GM13976 (cell line): ENCODE measurements at regions not wholly inside any gene's neighbourhood (a gene's known extent, or its start where the extent isn't known, plus 50 kb on each side); places are given as distances from the start of the nearest gene placed in this dataset.

Experiments
- DNase-seq: peaks from one replicate; pipeline ENCODE4 v3.0.0; 2012; ENCODE audit warnings: low spot score
- in situ Hi-C: fragments of 300-500 bp; cut with MboI; formaldehyde crosslinking; loops from one replicate; pipeline ENCODE4 v1.12.0; 2022; ENCODE audit warnings: low sequenced_read_pairs, mixed read lengths, inconsistent platforms; ENCODE audit not compliant: unreplicated experiment
- TF ChIP-seq, protein P1 (sequence below): IDR thresholded peaks from 2 replicates; pipeline ENCODE4 v1.5.1; 2012; ENCODE audit warnings: borderline replicate concordance, mild to moderate bottlenecking; ENCODE audit not compliant: insufficient read depth; ENCODE audit errors: extremely low read depth, missing control alignments, control extremely low read depth

DNA sequence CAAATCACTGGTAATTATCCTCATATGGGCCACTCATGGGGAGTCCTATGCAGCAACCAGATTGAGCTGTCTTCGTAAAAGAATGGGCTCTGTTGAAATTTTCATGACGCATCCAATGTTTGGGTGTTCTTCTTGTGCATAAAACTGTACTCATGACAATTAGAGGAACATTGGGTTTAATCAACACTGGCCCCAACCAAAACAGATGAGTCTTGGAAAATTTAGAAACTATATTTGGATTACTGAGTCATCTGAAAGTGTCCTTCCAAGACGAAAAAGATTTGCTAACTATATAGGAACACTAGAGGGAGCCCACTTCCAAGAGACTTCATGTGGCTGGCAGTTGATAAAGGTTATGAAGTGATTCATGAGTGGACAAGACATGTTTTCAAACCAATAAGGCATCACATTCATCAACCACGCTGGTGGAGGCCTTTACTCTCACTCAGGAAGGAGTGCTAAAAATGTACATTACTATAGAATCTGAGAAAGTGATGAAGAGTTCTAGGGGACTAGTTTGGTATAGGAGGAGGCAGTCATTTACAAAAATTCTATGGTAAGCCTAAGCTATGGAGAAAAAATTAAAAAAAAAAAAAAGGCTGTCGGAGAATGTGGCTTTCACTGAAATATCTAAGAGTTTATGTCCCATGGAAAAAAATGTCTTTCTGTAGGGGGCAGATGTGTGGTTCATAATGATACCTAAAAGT lies 313.5 kb downstream of the PRDM9 start:
- DNase-seq, result no peak

DNA sequence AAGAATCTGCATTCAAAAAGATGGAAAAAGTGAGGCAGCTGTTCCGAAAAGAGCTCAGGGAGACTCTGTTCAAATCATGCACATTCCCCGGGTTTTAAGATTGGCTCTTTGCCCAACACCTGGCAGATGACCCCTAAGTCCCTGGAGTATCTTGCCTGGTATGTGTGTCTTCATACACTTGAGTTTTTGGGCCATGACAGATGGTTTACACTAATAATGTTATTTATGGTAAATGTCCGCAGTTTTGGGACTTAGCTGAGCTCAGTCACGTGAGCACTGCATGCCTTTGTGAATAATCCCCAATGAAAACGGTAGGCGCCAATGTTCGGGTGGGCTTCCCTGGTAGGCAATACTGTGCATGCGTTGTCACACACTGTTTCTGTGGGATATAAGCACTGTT lies 316.1 kb downstream of the PRDM9 start:
- TF ChIP-seq, protein P1, sequence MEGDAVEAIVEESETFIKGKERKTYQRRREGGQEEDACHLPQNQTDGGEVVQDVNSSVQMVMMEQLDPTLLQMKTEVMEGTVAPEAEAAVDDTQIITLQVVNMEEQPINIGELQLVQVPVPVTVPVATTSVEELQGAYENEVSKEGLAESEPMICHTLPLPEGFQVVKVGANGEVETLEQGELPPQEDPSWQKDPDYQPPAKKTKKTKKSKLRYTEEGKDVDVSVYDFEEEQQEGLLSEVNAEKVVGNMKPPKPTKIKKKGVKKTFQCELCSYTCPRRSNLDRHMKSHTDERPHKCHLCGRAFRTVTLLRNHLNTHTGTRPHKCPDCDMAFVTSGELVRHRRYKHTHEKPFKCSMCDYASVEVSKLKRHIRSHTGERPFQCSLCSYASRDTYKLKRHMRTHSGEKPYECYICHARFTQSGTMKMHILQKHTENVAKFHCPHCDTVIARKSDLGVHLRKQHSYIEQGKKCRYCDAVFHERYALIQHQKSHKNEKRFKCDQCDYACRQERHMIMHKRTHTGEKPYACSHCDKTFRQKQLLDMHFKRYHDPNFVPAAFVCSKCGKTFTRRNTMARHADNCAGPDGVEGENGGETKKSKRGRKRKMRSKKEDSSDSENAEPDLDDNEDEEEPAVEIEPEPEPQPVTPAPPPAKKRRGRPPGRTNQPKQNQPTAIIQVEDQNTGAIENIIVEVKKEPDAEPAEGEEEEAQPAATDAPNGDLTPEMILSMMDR, result no peak
- no peak for DNase-seq
- in situ Hi-C loops, result no loop called here

More for the DNA sequence above, 313.5 kb downstream of the PRDM9 start:
- TF ChIP-seq, protein P1, result no peak
- in situ Hi-C loops, result no loop called here

DNA sequence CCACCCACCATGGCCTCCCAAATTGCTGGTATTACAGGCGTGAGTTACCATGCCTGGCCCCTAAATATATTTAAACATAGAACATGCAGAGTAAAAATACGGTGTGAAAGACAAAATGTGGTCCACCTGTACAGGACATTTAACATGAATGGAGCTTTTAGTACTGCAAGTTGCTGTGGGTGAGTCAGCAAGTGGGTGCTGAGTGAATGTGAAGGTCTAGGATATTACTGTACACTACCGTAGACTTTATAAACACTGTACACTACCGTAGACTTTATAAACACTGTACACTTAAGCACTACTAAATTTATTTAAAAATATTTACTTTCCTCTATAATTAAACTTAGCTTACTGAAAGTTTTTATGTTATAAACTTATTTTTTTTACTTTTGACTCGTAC lies 317.8 kb downstream of the PRDM9 start:
- in situ Hi-C loops, result no loop called here
- DNase-seq, result no peak
- TF ChIP-seq, protein P1, result no peak

DNA sequence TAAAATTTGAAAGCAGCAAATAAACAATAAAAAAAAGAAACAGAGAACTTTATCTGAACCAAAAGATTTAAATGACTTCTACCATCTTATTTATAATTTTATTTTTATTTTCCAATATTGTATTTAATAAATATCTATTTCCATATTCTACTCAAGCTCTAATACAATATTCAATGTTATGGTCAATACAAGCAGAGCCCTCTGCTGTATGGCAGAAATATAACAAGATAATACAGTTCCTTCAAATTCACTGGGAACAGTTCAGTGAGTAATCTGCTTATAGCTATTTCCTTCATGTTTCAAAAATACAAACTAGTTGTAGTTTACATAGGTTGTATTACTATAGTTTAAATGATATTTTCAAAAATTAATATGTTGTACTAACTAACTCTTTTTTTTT lies 332.7 kb downstream of the PRDM9 start:
- no peak for DNase-seq
- TF ChIP-seq, protein P1, result no peak
- in situ Hi-C loops, result no loop called here

DNA sequence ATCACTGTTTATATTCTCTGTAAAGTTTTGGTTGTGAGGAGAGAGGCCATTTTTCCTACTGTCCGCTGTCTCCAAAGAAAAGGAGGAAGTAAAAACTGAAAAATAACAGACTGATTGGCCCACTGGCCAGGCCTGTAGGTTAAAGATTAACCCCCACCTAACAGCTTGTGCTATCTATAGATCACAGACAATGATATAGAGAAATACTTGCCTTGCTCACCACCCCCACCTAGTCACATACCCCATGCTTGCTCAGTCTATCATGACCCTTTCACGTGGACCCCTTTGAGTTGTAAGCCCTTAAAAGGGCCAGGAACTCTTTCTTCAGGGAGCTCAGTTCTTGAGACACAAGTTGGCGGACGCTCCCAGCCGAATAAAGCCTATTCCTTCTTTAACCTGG lies 357.4 kb downstream of the PRDM9 start:
- DNase-seq, result no peak
- in situ Hi-C loops, result no loop called here
- TF ChIP-seq, protein P1, result no peak

DNA sequence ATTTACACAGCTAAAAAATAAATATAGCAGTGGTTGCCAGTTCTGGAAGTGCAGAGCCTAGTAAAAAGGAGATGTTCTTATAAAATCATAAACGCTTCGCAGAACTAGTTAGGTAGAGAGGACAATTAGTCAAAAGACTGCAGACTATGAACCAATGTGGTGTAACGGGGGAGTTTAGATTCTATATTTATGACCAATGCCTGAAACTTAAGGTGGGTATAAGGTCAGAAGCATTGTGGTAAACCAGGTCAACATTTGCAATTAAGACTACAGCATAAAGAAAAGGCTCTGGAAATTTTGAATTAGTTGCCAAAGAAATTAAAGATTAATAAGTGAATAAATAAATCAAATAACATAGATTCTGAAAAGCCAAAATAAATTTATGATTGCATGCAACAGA lies 370.4 kb downstream of the PRDM9 start:
- in situ Hi-C loops, result no loop called here
- TF ChIP-seq, protein P1, result no peak

More for the DNA sequence above, 370.4 kb downstream of the PRDM9 start:
- DNase-seq, result no peak
